Tongue (tissue), 1 donor: ENCODE measurements at regions not wholly inside any gene's neighbourhood (a gene's known extent, or its start where the extent isn't known, plus 50 kb on each side); places are given as distances from the start of the nearest gene placed in this dataset.
A peak's percentile ranks its signal among the peaks of the same experiment; 100 is the strongest.
"Not testable (repeated sequence)": the region's sequence is repeated elsewhere in the genome, so short reads cannot be mapped to it uniquely, and the experiment has no call there.

ENCODE experiments used
- DNase-seq: peaks from one replicate; pipeline ENCODE4 v3.0.0-alpha.2; 2015

DNA sequence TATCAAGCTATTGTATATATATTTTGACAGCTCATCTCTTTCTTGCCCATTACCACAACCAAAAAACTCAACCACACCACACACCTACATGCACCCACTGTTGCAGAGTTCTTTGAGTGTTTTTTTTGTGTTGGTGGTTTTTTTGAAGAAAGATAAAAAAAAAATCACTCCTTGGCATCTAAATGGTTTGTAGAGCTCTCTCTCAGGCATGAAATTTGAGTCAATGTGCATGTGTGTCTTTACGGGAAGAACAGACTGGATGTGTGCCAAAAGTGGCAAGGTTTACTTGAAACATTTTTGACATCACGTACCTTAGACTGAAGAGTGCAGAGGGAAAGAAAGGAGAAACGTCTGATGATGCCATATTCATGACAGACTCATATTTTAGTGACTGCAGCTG, 154.2 kb downstream of the FHIP1A start:
- peak; percentile 48 for DNase-seq

DNA sequence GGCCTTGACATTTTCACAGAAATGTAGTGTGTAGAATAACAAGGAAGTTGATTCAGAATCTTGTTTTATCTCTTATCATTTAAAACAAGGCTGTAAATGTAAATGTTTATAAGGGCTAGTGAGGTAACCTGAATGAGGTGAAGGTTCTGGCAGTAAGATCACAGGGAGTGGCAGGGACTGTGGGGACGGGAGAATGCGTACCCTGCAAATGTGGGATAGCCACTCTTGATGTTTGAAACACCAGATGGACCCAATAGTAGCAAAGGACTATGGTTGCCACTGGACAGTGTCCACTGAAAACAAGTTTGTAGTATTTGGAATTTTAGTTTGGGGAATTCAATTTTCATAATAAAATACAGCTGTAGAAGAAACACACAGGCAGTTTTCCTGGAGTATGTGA, 155.3 kb downstream of the FHIP1A start:
- no peak for DNase-seq

DNA sequence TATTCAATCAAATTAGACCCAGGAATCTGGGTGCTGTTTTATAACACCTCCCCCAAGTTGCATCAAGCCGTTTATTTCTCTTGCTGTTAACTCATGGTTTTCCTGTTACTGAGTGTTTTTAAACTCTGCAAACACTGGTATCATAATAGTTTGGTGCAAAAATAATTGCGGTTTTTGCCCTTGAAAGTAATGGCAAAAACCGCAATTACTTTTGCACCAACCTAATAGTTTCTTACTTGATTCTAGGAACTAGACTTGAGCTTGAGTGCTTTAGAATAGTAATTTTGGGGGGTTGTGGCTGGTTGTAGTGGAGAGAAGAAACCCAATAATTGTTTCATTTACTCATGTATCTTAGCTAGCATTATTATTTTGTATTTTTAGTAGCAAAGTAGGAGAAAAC, 156.6 kb downstream of the FHIP1A start:
- no peak for DNase-seq

DNA sequence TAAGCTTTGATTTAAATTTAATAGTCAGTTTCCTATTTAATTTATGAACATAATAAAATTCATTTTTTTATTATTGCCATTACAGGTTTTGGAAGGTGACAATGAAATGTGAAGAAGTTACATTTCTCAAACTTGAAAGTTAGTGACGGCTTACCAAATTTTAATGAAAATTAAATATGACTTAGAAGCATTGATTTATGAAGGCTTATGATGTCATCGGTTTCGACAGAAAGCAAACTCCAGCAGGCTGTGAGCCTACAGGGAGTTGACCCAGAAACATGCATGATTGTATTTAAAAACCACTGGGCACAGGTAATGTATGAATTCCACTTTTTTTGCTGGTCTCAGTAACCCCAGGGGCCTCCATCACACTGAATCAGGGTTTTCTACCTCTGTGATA, 157.1 kb downstream of the FHIP1A start:
- DNase-seq = no peak

DNA sequence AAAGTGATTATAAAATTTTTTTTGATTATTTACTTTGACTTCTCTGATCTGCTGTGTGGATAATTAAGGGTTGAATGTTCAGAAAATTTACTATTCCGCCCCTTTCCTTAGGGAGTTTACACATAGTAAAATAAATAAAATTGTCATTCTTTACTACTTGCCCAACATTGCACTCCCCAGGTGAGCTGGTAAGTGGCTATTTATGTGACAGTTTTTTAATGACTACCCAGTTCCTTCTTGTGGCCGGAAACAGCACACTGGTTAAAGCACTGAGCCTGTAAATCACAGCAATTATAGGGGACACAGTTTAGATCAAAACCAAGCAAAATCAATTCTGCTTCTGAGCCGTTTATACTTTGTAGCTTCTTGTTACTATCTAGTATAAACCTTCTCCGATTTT, 158.1 kb downstream of the FHIP1A start:
- no peak for DNase-seq

DNA sequence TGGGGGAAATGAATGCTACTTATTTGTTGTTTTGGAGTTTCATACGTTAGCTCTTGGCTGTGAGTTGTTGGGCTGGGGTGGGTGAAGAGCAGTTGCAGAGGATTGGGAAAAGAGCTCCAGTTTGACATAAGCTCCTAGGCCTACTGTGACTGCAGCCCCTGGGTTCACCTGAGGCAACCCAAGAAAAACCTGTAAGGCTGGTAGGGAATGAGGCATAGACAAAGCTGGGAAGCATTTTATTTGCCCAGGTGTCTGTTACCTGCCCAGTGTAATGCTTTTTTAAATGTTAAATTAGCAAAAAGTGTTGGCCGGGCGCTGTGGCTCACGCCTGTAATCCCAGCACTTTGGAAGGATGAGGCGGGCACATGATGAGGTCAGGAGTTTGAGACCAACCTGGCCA, 160.0 kb downstream of the FHIP1A start:
- no peak for DNase-seq

DNA sequence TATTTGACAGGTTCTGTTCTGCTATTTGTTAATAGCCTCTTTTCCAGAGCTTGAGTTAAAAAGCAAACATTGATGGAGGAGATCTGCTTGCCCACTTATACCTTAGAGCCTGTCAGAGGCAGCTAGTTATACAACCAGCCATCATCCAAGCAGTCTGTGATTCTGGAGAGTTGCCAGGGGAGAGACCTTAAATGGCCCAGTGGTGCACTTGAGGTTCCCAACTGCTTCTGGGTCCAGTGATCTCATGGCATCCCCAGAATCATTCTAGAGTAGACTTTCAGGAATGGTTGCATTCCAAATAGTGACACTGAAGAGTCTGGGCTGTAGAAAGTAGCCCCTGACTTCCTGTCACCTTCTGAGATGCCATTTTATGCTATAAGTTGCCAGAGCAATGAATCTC, 160.7 kb downstream of the FHIP1A start:
- DNase-seq = no peak

DNA sequence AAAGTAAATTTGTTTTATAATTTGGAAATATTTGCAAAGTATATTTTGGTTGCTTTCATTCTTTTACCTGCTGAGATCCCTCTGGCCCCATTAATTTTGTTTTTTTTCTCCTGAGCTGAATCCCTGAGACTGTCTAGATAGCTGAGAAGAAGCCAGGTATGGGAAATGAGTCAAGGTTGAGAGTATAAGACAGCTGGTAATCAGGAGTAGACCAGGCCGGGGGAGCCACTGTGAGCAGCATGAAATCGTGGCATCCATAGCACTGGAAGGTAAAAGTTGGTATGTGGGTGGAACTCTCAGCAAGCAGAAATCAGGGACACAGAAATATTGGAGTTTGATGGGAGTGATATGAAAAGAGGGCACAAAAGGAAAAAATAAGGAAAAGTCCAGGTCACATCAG, 164.5 kb downstream of the FHIP1A start:
- DNase-seq = no peak

DNA sequence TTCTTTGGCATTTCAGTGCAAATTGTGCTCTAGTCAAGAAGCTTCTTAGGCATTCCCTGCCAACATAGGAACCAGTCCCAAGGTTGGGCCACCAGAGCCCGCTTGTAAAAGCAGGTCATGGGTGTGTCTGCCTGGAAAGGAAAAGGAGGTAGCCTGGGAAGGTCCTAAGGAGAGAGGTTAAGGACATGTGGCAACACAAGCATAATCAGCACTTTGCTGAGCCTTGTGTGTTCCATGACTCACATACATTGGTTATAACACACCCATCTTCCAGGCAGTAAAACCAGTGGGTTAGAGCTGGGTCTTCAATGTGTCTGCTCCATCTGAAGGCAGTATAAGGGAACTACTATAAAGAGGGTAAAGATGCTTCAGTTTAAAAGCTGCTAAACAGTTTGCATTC, 165.0 kb downstream of the FHIP1A start:
- no peak for DNase-seq

DNA sequence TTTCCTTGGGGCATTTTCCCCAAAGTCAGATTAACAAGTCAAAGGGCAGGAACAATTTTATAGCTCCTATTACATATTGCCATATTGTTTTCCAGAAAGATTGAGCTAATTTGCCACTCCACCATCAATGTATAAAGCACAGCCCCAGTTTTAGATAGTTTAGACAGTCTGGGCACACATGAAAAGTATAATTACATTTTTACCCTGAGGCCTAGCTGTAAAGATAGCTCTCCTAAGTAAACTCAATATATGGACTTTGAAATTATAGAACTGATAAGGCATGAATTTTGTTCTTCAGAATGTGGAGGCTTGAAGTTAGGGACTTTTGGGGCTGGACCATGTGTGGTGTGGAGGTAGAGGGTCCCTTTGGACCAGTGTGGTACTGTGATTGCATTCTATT, 166.0 kb downstream of the FHIP1A start:
- DNase-seq = no peak

DNA sequence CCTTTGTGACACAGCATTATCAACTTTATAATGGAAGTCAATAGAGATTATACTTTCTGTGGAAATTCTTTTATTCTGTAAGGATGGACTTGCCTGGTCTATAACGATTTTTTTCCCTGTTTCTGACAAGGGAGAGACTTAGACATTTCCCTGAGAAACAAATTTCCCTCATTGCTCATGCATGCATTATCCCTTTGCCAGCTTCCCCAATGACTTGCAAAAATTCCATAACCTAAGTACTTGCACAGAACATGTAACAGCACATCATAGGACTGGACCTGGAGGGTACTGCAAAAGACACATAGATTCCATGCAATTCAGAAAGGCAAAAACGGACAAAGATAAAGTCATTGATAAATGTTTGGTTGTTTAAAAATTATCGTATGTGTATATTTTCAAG, 166.7 kb downstream of the FHIP1A start:
- DNase-seq = no peak

DNA sequence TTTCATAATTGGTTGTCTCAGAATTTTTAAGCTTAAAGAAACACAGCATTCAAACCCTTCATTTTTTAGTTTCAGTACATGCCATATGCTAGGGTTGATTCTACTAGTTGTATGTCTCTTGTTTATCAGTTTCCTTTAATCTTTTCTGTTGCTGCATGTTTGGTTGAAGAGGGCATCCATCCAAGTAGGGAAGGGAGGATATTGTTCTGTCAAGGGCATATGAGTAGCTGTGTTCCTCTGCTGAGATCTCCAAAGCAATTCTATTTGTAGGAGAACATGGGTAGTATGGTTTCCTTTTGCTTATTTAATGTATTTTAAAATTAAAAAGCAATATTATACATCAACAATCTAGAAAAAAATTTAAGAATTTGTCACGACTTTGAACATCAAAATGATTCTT, 167.7 kb downstream of the FHIP1A start:
- no peak for DNase-seq

DNA sequence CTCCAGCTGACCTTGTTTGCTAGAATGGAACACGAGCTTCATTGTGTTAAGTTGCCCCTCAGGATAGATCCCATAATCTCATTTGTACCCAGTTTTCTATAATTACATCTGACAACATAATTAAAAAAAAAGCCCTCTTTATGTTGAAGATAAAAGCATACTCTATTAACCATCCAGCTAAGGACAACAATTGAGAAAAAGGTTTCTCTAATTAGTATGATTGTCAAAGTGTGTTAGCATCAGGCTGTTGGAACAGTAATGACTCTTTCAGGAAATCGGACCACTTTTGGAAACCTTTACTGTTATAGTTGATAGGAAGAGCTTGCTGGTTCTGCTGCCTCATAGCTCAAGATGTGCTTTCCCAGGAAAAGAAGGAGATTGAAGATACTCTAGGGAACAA, 172.6 kb downstream of the FHIP1A start:
- no peak for DNase-seq

DNA sequence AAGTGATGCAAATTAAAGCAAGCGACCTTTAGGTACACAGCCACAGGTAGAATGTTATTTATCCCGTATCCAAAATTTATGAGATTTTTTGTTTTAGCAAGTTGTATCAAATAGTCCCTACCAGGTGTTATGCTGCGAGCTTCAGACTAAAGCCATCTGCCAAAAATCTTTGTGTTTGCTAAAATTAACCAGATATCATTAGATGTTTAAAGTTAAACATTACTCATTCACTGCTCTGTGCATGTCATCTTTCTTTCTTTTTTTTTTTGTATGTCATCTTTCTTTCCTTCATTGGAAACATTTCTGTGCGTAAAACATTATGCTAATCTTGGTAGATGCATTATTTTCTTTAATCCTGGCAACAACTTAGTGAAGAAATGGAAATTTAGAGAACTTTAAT, 173.1 kb downstream of the FHIP1A start:
- DNase-seq = no peak

DNA sequence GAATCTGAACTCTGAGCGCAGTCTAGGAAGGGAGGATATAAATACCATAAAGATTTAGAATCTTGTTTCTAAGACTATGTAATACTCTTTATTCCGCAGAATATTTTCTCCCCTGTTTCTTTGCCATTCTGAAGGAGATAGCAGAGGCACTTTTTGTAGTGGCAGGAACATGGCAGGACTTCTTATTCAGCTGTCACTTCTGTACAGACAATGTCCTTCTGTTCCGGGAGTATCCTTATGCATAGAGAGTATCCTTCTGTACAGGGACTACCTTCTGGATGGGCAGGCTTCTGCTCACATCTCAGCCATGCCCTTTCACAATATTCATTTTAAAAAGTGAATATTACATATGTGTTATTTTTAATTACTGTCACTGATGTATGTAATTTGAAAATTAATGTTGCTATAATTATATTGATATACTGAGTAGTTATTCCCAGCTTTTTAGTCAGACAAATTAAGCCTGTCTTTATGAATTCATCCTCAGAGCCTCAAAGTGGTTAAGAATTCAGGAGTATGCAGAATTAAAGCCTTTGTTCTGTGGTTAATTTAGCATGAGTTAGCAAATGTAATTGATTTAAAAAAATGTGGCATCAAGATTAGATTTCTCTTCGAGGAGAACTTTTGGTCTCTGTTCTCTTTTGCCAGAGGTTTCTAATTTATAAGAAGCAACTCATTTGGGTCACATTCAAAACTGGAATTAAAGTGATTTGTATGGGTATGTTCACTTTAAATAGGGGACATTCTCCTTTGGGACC, 174.4 kb downstream of the FHIP1A start:
- no peak for DNase-seq

DNA sequence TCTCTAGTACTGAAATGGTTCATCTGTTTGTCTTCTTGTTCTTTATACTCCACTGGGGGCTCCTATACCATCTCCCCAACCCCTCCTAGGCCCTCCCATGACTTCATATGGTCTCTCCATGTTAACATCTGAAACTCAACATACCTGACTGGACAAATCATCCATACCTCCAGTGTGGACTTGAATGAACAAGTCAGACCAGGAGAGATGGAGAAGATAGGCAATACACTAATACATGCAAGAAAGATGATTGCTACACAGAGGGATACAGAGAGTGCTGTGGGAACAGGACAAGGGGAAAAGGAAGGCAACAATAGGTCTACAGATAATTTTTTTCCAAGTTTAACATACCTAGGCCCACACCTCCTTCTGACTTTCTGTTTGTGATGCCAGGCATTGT, 175.1 kb downstream of the FHIP1A start:
- no peak for DNase-seq

DNA sequence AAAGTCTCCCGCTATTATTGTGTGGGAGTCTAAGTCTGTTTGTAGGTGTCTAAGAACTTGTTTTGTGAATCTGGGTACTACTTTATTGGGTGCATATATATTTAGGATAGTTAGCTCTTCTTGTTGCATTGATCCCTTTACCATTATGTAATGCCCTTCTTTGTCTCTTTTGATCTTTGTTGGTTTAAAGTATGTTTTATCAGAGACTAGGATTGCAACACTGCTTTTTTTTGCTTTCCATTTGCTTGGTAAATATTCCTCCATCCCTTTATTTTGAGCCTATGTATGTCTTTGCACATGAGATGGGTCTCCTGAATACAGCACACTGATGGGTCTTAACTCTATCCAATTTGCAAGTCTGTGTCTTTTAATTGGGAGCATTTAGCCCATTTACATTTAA, 165.2 kb downstream of the GATB start:
- not testable (repeated sequence) for DNase-seq

DNA sequence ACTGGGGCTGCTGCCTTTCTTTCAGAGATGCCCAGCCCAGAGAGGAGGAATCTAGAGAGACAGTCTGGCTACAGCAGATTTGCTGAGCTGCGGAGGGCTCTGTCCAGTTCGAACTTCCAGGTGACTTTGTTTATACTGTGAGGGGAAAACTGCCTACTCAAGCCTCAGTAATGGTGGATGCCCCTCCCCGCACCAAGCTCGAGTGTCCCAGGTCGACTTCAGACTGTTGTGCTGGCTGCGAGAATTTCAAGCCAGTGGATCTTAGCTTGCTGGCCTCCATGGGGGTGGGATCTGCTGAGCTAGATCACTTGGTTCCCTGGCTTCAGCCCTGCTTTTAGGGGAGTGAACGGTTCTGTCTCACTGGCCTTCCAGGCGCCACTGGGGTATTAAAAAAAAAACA, 163.1 kb downstream of the GATB start:
- not testable (repeated sequence) for DNase-seq

DNA sequence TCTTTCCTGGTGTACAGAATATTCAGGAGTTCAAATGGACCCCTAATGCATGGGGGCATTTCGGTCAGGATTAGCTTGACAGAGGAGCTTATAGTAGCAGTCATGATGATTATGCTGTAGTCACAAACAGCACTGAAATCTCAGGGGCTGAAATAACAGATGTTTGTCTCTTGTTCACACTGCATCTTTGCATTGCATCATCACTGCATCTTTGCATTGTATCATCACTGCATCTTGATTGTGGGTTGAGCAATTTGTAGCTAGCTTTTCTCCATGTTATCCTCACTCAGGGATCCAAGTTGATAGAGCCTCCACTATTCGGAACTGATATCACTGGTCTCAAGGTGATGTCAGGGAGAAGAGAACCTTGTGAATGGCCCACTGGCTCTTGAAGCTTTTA, 160.9 kb downstream of the GATB start:
- no peak for DNase-seq

DNA sequence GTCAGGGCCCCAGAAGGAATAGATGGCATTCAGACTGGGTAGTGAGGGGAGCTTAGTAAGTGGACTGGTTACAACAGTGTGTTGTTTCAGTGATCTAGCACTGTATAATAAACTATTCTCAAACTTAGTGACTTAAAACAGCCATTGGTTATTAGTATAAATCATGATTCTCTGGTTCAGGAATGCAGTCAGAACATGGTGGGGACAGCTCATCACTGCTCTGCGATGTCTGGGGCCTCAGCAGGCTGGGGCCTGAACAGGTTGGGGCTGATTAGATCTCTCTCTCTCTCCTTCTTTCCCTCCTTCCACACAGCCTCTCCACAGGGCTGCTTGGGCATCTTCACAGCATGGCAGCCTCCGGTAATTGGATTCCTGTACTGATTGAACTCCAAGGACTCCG, 160.4 kb downstream of the GATB start:
- no peak for DNase-seq

DNA sequence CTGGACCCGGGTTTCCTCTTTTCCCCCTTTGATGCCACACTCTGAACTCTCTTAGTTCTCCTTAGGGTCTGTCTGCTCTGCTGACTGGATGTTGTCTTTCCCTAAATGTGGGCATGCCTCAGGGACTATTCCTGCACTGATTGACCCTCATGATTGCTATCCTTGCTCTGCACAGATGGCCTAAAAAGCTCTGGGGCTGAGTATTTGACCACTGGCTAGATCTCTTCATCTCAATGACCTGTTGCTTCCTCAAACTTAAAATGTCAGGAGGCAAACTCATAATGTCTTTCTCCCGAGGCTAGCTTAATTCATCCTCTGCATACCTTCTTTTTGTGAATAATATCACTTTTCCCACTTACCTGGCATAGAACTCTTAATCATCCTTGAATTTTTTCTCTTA, 157.4 kb downstream of the GATB start:
- DNase-seq = no peak

DNA sequence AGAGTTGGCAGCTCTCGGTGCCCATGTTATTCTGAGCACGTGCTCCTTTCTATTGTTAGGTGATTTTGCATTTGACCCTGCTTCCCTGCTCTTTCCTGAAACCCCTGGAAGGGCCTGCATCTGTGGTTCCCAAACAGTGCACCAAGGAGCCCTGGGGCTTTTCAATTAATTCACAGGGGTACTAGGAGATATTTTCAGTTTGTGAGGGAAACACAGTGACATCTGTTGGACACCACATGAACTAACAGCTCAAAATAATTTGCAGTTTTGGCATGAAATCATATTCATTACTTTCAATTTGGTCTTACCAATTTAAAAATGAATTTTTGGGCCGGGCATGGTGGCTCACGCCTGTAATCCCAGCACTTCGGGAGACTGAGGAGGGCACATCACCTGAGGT, 156.6 kb downstream of the GATB start:
- no peak for DNase-seq

DNA sequence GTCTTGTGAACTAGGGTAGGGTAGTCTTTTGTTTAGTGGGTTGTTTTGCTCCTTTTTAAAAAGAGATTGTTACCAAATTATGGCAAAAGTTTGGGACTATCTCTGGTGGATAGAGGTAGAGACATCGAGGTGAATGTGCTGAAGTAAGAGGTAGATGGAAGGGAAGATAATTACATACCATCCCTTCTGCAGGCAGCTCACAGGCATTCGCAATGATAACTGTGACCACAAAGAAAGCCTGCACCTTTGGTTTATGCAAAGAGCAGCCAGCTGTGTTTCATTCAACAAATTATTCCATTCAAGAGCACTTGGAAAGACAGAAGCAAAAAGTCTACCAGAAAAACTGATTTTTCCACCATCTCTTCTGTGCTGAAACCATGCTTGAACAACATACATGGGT, 155.6 kb downstream of the GATB start:
- no peak for DNase-seq

DNA sequence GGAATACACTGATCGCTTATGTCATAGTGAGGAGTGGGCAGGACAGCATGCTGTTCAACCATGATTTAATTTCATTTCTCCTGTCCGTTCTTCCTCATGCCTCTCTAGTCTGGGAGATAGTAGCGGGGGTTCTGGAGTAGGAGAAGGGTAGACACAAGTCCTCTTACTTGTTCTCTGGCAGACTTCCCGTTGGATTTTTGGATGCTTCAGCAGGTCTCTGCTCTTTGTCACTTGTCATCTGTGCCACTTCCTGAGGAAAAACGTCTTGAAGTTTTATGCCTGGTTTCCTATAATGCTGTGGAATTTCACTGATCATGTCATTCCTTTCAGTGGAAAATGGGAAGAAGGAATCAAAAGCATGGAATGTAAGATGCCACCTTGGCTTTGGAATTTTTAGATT, 154.7 kb downstream of the GATB start:
- no peak for DNase-seq

DNA sequence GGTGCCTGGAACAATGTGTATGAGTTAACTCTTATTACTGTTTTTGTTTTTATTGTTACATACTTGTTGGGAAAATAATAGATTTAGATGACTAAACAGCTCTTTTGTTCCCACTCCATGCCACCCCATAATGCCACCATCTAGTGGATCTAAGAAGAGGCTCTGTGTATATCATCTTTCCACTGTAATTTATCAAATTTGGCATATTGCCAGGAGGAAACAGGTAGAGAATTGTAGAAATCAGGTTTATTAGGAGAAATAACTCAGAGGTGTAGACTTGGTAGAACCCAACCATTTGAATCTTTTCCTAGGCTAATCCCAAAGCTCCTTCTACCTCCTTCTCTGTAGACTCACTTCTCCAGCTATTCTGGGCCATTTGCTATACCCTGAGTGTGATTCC, 150.6 kb downstream of the GATB start:
- DNase-seq = no peak
